IMR-90 (cell line): ENCODE measurements at regions not wholly inside any gene's neighbourhood (a gene's known extent, or its start where the extent isn't known, plus 50 kb on each side); places are given as distances from the start of the nearest gene placed in this dataset.
"Not testable (repeated sequence)": the region's sequence is repeated elsewhere in the genome, so short reads cannot be mapped to it uniquely, and the experiment has no call there.

Experiments used
- ATAC-seq: fragments of 200-7000 bp; cut with Tn5 transposase; 2 replicates; pipeline ENCODE4 v1.9.1; 2020; ENCODE audit warnings: low read depth, mild to moderate bottlenecking, moderate library complexity
- BruUV-seq: library from RNA; stranded (reverse); fragments of 400-500 nt; replicated peaks from 2 replicates; lab custom pipeline; 2021; lab: Mats Ljungman, UMichigan
- CTCF ChIA-PET: fragments of 300-600 bp; formaldehyde crosslinking; extraction: SDS; loops from one replicate; lab custom pipeline; 2021; ENCODE audit warnings: antibody characterized with exemption; lab: Yijun Ruan, JAX
- POLR2A ChIA-PET: fragments of 300-600 bp; sonication (Branson Sonifier 250); formaldehyde crosslinking; loops from one replicate; lab custom pipeline; 2022; ENCODE audit warnings: antibody characterized with exemption; ENCODE audit not compliant: unreplicated experiment; lab: Charles Lee
- DNase-seq: peaks from one replicate; pipeline ENCODE4 v3.0.0; 2013
- H2AFZ ChIP-seq: replicated peaks from 2 replicates; pipeline ENCODE3; 2013; ENCODE audit warnings: low read length, mild to moderate bottlenecking; ENCODE audit not compliant: poor library complexity
- H2AK5ac ChIP-seq: 2 replicates; pipeline ENCODE4 v1.6.1; 2013; ENCODE audit warnings: low read depth, low read length, inconsistent platforms
- H2AK9ac ChIP-seq: replicated peaks from 2 replicates; pipeline ENCODE3; 2013; ENCODE audit warnings: mild to moderate bottlenecking, low read depth, low read length, moderate library complexity; ENCODE audit not compliant: poor library complexity
- H2BK120ac ChIP-seq: 2 replicates; pipeline ENCODE4 v1.6.1; 2013; ENCODE audit warnings: low read depth, low read length, inconsistent platforms
- H2BK15ac ChIP-seq: 3 replicates; pipeline ENCODE4 v1.6.1; 2013; ENCODE audit warnings: low read depth, low read length, inconsistent platforms
- H2BK20ac ChIP-seq: 2 replicates; pipeline ENCODE4 v1.6.1; 2013; ENCODE audit warnings: low read depth, mild to moderate bottlenecking, inconsistent platforms, low read length, moderate library complexity
- H2BK5ac ChIP-seq: 2 replicates; pipeline ENCODE4 v1.6.1; 2013; ENCODE audit warnings: mild to moderate bottlenecking, low read depth, low read length, inconsistent platforms; ENCODE audit not compliant: poor library complexity, severe bottlenecking
- H3K14ac ChIP-seq: replicated peaks from 2 replicates; pipeline ENCODE4 v1.6.1; 2013; ENCODE audit warnings: low read depth, low read length, inconsistent platforms
- H3K18ac ChIP-seq: 2 replicates; pipeline ENCODE4 v1.6.1; 2013; ENCODE audit warnings: low read depth, low read length, control low read depth
- H3K23ac ChIP-seq: 2 replicates; pipeline ENCODE4 v1.6.1; 2013; ENCODE audit warnings: low read depth, low read length, inconsistent platforms
- H3K27ac ChIP-seq: 2 replicates; pipeline ENCODE4 v1.5.1; 2013; ENCODE audit warnings: mild to moderate bottlenecking, control low read depth, low read length; ENCODE audit not compliant: insufficient read depth
- H3K27me3 ChIP-seq: 2 replicates; pipeline ENCODE4 v1.6.1; 2013; ENCODE audit warnings: low read length; ENCODE audit not compliant: control insufficient read depth, insufficient read depth
- H3K36me3 ChIP-seq: 2 replicates; pipeline ENCODE4 v1.6.1; 2013; ENCODE audit warnings: low read length, mixed read lengths; ENCODE audit not compliant: control insufficient read depth, insufficient read depth
- H3K4ac ChIP-seq: 2 replicates; pipeline ENCODE4 v1.6.1; 2013; ENCODE audit warnings: low read depth, low read length, inconsistent platforms
- H3K4me1 ChIP-seq: 2 replicates; pipeline ENCODE4 v1.6.1; 2013; ENCODE audit warnings: low read length, mixed read lengths; ENCODE audit not compliant: control insufficient read depth, insufficient read depth
- H3K4me2 ChIP-seq: 2 replicates; pipeline ENCODE4 v1.6.1; 2013; ENCODE audit warnings: low read depth, mild to moderate bottlenecking, control low read depth, low read length, moderate library complexity
- H3K4me3 ChIP-seq: 2 replicates; pipeline ENCODE4 v1.5.1; 2013; ENCODE audit warnings: low read depth, mild to moderate bottlenecking, control low read depth, low read length, moderate library complexity; ENCODE audit not compliant: insufficient read depth
- H3K56ac ChIP-seq: 2 replicates; pipeline ENCODE4 v1.6.1; 2013; ENCODE audit warnings: low read length, inconsistent platforms; ENCODE audit not compliant: insufficient read depth; ENCODE audit errors: extremely low read depth
- H3K79me1 ChIP-seq, 2 experiments: 2 replicates each; pipeline ENCODE4 v1.6.1; 2013; ENCODE audit warnings: low read length in 2 of 2, inconsistent platforms in 1 of 2, low read depth in 1 of 2
- H3K9ac ChIP-seq: 2 replicates; pipeline ENCODE4 v1.6.1; 2013; ENCODE audit warnings: low read depth, low read length, control low read depth
- H3K9me1 ChIP-seq: 2 replicates; pipeline ENCODE4 v1.6.1; 2013; ENCODE audit warnings: low read length, inconsistent platforms; ENCODE audit not compliant: insufficient read depth
- H3K9me3 ChIP-seq: 2 replicates; pipeline ENCODE4 v1.6.1; 2013; ENCODE audit warnings: low read length; ENCODE audit not compliant: control insufficient read depth, insufficient read depth
- H4K20me1 ChIP-seq: 2 replicates; pipeline ENCODE4 v1.6.1; 2013; ENCODE audit warnings: low read length, inconsistent platforms; ENCODE audit not compliant: insufficient read depth
- H4K5ac ChIP-seq: 2 replicates; pipeline ENCODE4 v1.6.1; 2013; ENCODE audit warnings: mild to moderate bottlenecking, low read depth, low read length, control low read depth
- H4K8ac ChIP-seq, 2 experiments: 2 replicates each; pipeline ENCODE4 v1.6.1; 2013; ENCODE audit warnings: low read depth in 2 of 2, low read length in 2 of 2, control low read depth in 1 of 2, inconsistent platforms in 1 of 2
- H4K91ac ChIP-seq: 2 replicates; pipeline ENCODE4 v1.6.1; 2013; ENCODE audit warnings: low read depth, low read length, inconsistent platforms; ENCODE audit not compliant: insufficient read depth
- WGBS, 2 experiments: methylation state at CpG; one replicate each; pipeline versions ENCODE4 v1.1.5 to v1.1.7; 2013; ENCODE audit warnings: missing lambda C conversion rate in 2 of 2; ENCODE audit not compliant: insufficient read length in 1 of 2; ENCODE audit errors: extremely low coverage in 2 of 2; 5-methylcytosine and 5-hydroxymethylcytosine counted together
- dilution Hi-C: fragments of 300-500 bp; cut with HindIII; formaldehyde crosslinking; loops from one replicate; pipeline ENCODE4 v1.14.3; 2018; ENCODE audit warnings: low sequenced_read_pairs; ENCODE audit not compliant: unreplicated experiment
- in situ Hi-C: fragments of 300-500 bp; cut with MboI; formaldehyde crosslinking; loops from 3 replicates; pipeline ENCODE4 v1.14.3; 2019; ENCODE audit warnings: low sequenced_read_pairs, inconsistent platforms, mixed read lengths
- intact Hi-C: fragments of 100-400 bp; cut with micrococcal nuclease; formaldehyde crosslinking; loops from 2 replicates; pipeline ENCODE4 v1.10.0; 2022

- H3K4me1 ChIP-seq, H3K4me3 ChIP-seq, H2BK120ac ChIP-seq, H2AK5ac ChIP-seq, H3K9me1 ChIP-seq, dilution Hi-C loops, H3K27me3 ChIP-seq, H3K79me1 ChIP-seq, H4K20me1 ChIP-seq, H2AK9ac ChIP-seq, H3K27ac ChIP-seq, H3K23ac ChIP-seq, H4K5ac ChIP-seq, BruUV-seq, H3K9me3 ChIP-seq, H3K9ac ChIP-seq, H4K91ac ChIP-seq, CTCF ChIA-PET, H3K4ac ChIP-seq, H4K8ac ChIP-seq, ATAC-seq, H2BK20ac ChIP-seq, H3K18ac ChIP-seq, H2AFZ ChIP-seq, H3K56ac ChIP-seq, POLR2A ChIA-PET, intact Hi-C loops, H2BK5ac ChIP-seq, H3K14ac ChIP-seq, H3K36me3 ChIP-seq, H3K4me2 ChIP-seq, DNase-seq, in situ Hi-C loops, H2BK15ac ChIP-seq: not testable (repeated sequence)
- WGBS, 2 experiments = no CpG with 5 or more reads among the region's 1 CpG
Observed at GRCh38 chr2:59226362-59226761, 985.2 kb upstream of the FANCL start.
